Adrenal gland (tissue), 9 donors: ENCODE measurements at regions not wholly inside any gene's neighbourhood (a gene's known extent, or its start where the extent isn't known, plus 50 kb on each side); places are given as distances from the start of the nearest gene placed in this dataset.
"Not testable (repeated sequence)": the region's sequence is repeated elsewhere in the genome, so short reads cannot be mapped to it uniquely, and the experiment has no call there.

Source experiments
- DNase-seq, 7 donors: peaks; one replicate each; pipeline ENCODE4 v3.0.0-alpha.2; 2019 to 2020
- H3K27ac ChIP-seq, 5 donors: fragments of 200-600 bp; sonication (generic) in 4 of 5; 1 replicate in 3 of 5; 2 replicates in 2 of 5; pipeline versions ENCODE4 v1.5.1 to v1.8.0; 2016 to 2020; ENCODE audit warnings: mild to moderate bottlenecking in 1 of 5
- H3K27me3 ChIP-seq: fragments of 200-600 bp; 2 replicates; pipeline ENCODE4 v1.8.0; 2021
- H3K36me3 ChIP-seq, 2 donors: fragments of 200-600 bp; replicated peaks in 1 of 2; 1 replicate in 1 of 2; 2 replicates in 1 of 2; pipeline versions ENCODE4 v1.5.1 to v1.8.0; 2018 to 2022
- H3K4me1 ChIP-seq, 2 donors: fragments of 200-600 bp; replicated peaks in 1 of 2; 1 replicate in 1 of 2; 2 replicates in 1 of 2; pipeline versions ENCODE4 v1.5.1 to v1.8.0; 2018 to 2021
- H3K4me3 ChIP-seq, 4 donors: fragments of 200-600 bp; sonication (generic) in 3 of 4; one replicate each; pipeline ENCODE4 v1.5.1; 2016 to 2018
- H3K9me3 ChIP-seq, 3 donors: fragments of 200-600 bp; sonication (generic) in 1 of 3; replicated peaks in 1 of 3; 1 replicate in 2 of 3; 2 replicates in 1 of 3; pipeline versions ENCODE4 v1.5.1 to v1.8.0; 2016 to 2021
- POLR2A ChIP-seq, 2 donors: fragments of 450-650 bp; IDR thresholded peaks; one replicate each; pipeline ENCODE4 v1.6.1; 2017; ENCODE audit warnings: antibody characterized with exemption in 2 of 2, mild to moderate bottlenecking in 2 of 2, moderate library complexity in 1 of 2
- WGBS, 4 donors: extraction: QIAGEN DNeasy Blood & Tissue Kit in 2 of 4; methylation state at CpG; one replicate each; pipeline versions ENCODE4 v1.1.5 to v1.1.7; 2013 to 2017; 5-methylcytosine and 5-hydroxymethylcytosine counted together
- intact Hi-C, 2 donors: fragments of 100-400 bp; cut with DNase I; formaldehyde crosslinking; loops; one replicate each; pipeline versions ENCODE4 v1.14.1 to v1.15.0; 2022 to 2023
- TF ChIP-seq, protein P1 (sequence below), 6 experiments: fragments of 450-650 bp in 4 of 6; fragments of 200-600 bp in 2 of 6; sonication (generic) in 1 of 6; IDR thresholded peaks; 1 replicate in 5 of 6; 2 replicates in 1 of 6; pipeline versions ENCODE4 v1.5.1 to v1.8.0; 2016 to 2021; ENCODE audit warnings: antibody characterized with exemption in 6 of 6, mild to moderate bottlenecking in 2 of 6, moderate library complexity in 1 of 6
- donor health status: healthy with polysubstance abuse.
- donor health status: Bipolar disorder and iron deficiency.
- donor health status: DM: yes; HTN: yes; CAD: no.
- donor health status: DM: no; HTN: no; CAD: no.
- donor health status: DM: no; HTN: no; CAD: no.

DNA sequence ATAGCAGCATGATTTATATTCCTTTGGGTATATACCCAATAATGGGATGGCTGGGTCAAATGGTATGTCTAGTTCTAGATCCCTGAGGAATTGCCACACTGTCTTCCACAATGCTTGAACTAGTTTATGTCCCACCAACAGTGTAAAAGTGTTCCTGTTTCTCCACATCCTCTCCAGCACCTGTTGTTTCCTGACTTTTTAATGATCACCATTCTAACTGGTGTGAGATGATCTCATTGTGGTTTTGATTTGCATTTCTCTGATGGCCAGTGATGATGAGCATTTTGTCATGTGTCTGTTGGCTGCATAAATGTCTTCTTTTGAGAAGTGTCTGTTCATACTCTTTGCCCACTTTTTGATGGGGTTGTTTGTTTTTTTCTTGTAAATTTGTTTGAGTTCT is 54.0 kb upstream of the GPR89A start:
- intact Hi-C loops, H3K9me3 ChIP-seq, H3K4me3 ChIP-seq, H3K36me3 ChIP-seq, H3K4me1 ChIP-seq, DNase-seq, H3K27ac ChIP-seq, H3K27me3 ChIP-seq: not testable (repeated sequence)

DNA sequence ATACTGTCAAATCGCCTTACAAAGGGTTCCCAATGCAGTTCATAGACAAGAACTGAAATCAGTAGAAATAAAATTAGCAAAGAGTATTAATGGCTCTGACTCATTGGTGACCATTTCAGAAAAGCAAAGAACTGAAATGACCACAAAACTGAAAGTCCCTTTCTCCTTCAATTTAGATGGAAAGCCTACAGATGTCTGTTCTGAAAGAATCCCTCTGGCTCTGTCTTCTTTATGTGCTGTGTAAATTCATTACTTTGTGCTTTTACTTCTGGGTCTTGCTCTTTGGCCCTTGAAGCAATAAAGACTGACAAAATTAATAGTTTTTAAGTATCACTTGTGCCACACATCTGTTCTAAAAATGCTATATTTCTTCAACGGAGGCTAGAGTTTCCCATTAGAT is 62.7 kb upstream of the GPR89A start:
- TF ChIP-seq, protein P1, sequence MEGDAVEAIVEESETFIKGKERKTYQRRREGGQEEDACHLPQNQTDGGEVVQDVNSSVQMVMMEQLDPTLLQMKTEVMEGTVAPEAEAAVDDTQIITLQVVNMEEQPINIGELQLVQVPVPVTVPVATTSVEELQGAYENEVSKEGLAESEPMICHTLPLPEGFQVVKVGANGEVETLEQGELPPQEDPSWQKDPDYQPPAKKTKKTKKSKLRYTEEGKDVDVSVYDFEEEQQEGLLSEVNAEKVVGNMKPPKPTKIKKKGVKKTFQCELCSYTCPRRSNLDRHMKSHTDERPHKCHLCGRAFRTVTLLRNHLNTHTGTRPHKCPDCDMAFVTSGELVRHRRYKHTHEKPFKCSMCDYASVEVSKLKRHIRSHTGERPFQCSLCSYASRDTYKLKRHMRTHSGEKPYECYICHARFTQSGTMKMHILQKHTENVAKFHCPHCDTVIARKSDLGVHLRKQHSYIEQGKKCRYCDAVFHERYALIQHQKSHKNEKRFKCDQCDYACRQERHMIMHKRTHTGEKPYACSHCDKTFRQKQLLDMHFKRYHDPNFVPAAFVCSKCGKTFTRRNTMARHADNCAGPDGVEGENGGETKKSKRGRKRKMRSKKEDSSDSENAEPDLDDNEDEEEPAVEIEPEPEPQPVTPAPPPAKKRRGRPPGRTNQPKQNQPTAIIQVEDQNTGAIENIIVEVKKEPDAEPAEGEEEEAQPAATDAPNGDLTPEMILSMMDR (IDR thresholded peaks at IDR 0.05) = no peak
- no peak for TF ChIP-seq POLR2A (IDR thresholded peaks at IDR 0.05)
- H3K4me1 ChIP-seq = no peaks in the 10 kb centered on the region
- H3K4me3 ChIP-seq = no peak overlapping the region
- 49 to 65% (median 63%) methylated on average over 2 of the region's 2 CpGs for WGBS, 4 donors
- H3K27ac ChIP-seq = no peak overlapping the region
- H3K27me3 ChIP-seq = peaks cover 7% of the 10 kb centered on the region
- intact Hi-C loops = no loop called here
- DNase-seq = no peak
- H3K36me3 ChIP-seq = no peaks in the 10 kb centered on the region
- H3K9me3 ChIP-seq = no peaks in the 10 kb centered on the region

DNA sequence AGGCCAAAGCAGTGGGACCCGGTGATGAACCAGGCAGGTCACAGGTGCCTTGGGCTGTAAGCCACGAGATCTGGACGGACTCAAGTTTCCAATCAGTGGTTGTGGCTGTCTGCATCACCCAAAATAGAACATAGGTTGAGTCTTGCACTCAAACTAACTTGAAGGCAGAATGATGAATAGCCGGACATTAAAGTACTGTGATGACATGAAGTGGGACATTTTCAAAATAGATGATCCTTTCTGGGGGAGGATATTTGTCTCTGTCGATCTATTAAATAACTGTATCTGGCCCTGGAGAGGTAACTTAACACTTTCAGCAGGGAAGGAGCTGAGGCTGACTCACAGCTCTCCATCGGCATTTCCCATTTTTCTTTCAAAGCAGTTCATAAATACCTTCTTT is 66.1 kb upstream of the GPR89A start:
- H3K4me1 ChIP-seq, H3K36me3 ChIP-seq, H3K27ac ChIP-seq, intact Hi-C loops, H3K4me3 ChIP-seq, H3K9me3 ChIP-seq, H3K27me3 ChIP-seq, DNase-seq: not testable (repeated sequence)
- WGBS, 4 donors = 43 to 60% (median 52%) methylated on average over 2 to 4 of the region's 6 CpGs

DNA sequence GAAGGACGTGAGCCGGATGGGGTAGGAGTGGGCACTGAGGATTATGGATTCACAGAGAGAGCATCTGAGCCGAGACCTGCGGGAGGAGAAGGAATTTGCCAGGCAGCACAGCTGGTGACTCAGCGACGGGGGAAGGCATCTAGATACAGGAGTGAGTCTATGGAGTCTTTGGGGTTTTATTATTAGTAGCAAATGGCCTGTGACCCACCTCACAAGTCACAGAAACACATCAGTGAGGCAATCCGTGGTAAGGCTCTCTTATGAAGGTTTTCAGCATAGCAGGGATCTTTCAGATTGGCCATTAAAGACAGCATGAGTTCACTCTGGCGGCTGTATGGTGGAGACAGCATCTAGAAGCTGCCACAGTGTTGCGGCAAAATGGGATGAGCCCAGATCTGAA is 66.5 kb upstream of the GPR89A start:
- intact Hi-C loops, DNase-seq, H3K27ac ChIP-seq, H3K4me1 ChIP-seq, H3K27me3 ChIP-seq, H3K4me3 ChIP-seq, H3K36me3 ChIP-seq, H3K9me3 ChIP-seq: not testable (repeated sequence)
- 44 to 59% (median 55%) methylated on average over 9 of the region's 9 CpGs for WGBS, 4 donors

DNA sequence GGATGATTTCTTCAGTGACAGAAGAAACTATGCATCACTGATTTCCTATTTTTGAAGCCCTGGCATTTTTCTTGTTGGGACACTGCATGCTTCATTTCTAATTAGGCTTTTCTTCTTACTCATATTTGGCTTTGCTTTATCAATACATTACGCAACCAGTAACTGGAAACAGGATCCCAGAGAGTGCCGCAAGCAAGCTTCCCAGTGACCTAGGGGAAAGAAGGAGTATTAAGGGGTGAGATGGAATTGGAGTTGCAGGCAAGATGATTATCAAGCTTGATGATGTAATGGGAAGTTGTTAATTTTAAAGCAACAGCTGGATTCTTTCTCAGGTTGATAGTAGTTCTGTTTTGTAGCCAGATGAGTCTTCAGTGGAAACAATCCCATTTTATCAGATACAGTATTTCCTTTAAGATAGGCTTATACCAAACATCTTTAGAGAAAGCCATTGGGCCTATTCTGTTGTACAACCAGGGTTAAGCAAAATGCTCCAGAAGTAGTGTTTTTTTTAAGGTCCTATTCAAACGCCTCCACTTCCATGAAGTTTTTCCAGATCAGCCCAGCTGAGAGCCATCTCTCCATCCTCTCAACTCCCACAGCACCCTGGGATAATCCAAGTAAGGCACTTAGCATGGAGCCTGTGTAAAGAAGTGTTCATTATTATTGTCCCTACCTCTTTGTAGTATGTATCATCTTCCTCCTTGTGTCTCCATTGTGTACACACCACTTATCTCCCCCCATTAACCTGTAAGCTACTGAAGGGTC is 69.5 kb upstream of the GPR89A start:
- WGBS, 4 donors = 45 to 67% (median 53%) methylated on average over 3 of the region's 3 CpGs
- H3K4me3 ChIP-seq, H3K27ac ChIP-seq, H3K27me3 ChIP-seq, H3K4me1 ChIP-seq, H3K36me3 ChIP-seq, intact Hi-C loops, H3K9me3 ChIP-seq: not testable (repeated sequence)
- peak in 3 of 7 donors; percentile 14 to 17 (median 16) for DNase-seq

DNA sequence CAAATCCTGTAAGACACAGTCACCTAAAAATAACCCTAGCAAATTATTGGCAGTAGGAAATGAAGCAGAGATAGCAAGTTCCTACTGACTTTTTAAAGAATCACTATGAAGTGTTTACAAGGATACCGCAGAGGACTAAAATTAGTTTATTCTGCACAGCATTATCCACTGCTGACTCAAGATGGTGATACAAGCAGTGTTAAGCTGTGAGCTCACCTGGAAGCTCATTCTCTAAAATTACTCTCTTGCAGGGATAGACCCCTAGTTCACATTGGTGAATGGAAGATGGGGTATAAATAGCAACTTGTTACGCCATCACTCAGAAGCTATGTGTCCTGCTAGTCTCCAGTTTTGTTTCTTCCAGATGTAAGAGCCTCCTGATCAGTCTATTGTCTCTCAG is 70.8 kb upstream of the GPR89A start:
- DNase-seq, H3K27me3 ChIP-seq, H3K36me3 ChIP-seq, intact Hi-C loops, H3K4me1 ChIP-seq, H3K9me3 ChIP-seq, H3K4me3 ChIP-seq, H3K27ac ChIP-seq: not testable (repeated sequence)
- WGBS, 4 donors = 90 to 94% (median 92%) methylated on average over 2 of the region's 2 CpGs

DNA sequence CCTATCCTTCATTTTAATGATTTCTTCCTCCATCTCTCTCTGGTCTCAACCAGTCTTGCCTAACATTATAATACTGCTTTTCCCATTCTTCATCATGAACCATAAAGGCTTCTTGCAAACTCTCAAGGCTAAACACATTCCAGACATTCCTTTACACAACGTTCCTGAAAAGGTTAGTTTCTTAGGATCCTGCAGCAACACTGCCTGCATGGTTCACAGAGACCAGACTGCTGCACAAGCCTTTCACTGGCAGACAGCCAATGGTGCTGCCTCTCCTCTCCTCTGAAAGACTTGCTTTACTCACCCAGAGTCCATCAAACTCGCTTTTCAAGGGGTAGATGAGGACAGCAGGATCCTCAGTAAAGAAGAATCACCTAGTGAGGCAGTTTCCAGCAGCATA is 72.3 kb upstream of the GPR89A start:
- DNase-seq = peak in 6 of 7 donors; percentile 17 to 55 (median 26)
- H3K36me3 ChIP-seq, H3K27ac ChIP-seq, H3K4me3 ChIP-seq, intact Hi-C loops, H3K27me3 ChIP-seq, H3K4me1 ChIP-seq, H3K9me3 ChIP-seq: not testable (repeated sequence)
- WGBS, 4 donors = 0 to 11% (median 2%) methylated on average over 1 to 2 of the region's 2 CpGs

DNA sequence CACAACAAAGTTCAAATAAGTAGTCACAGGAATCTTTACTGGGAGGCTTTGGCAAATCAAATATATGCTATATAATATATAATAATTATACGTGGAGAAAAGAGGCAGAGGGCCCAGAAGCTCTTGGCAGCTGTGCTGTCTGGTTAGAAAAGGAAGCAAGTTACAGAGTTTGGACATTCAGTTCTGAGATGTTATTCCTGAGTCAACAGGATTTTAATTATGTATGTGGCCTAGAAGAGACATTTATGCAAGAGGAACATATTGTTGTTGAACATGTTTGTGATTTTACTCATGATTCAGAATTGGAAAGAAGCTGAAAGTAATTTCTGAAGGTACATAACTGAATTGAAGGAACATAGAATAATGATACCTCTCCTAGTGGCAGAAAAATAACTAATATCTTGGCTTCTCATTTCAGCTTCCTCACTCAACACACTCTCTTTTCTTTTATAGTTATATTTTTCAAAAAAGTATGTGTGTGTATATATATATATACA is 79.7 kb upstream of the GPR89A start:
- H3K27ac ChIP-seq, H3K27me3 ChIP-seq, H3K9me3 ChIP-seq, DNase-seq, intact Hi-C loops, H3K4me3 ChIP-seq, H3K36me3 ChIP-seq, H3K4me1 ChIP-seq: not testable (repeated sequence)
- 51 to 74% (median 61%) methylated on average over 1 of the region's 1 CpG for WGBS, 4 donors

DNA sequence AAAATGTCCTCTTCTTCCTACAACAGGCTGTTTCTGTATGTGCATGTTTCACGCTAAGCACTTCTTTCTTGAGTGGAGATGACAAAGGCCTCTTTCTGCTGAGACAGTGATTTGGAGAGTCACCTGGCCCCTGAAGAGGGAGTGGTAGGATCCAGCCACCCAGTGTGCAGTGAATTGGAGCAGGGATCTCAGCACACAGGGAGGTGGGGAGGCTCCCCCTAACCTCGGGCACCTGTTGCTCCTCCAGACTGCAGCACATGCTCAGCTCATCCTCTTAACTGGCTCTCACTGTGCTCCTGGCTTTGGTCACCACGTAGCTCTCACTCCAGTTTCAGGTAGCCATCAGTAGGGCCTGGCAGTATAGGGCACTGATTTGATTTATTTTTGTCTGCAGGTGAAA is 87.6 kb upstream of the GPR89A start:
- H3K27me3 ChIP-seq, H3K4me1 ChIP-seq, H3K27ac ChIP-seq, intact Hi-C loops, H3K9me3 ChIP-seq, DNase-seq, H3K36me3 ChIP-seq, H3K4me3 ChIP-seq: not testable (repeated sequence)
- WGBS, 4 donors = 75 to 88% (median 81%) methylated on average over 3 of the region's 3 CpGs

DNA sequence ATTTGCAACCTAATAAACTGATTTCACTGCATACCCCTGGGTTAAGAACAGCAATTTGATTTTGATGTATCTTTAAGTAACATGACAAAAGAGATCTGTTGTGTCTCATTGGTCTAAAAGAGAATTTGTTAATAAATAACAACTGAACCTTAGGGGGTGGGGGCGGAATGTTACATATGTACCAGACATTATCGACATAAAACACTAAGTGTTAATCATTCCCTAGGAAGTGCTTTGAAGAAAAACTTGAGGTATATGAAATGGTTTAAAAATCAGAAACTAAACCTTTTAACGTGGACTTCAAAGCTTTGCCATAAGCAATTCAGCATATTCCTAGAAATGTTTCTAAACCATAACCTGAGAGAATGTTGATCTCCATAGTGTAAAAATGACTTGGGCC is 88.5 kb upstream of the GPR89A start:
- H3K27ac ChIP-seq, DNase-seq, H3K27me3 ChIP-seq, H3K4me1 ChIP-seq, H3K36me3 ChIP-seq, H3K9me3 ChIP-seq, intact Hi-C loops, H3K4me3 ChIP-seq: not testable (repeated sequence)
- WGBS, 4 donors = 82 to 90% (median 85%) methylated on average over 3 of the region's 3 CpGs
